Pancreas (tissue), 10 donors: ENCODE measurements at regions not wholly inside any gene's neighbourhood (a gene's known extent, or its start where the extent isn't known, plus 50 kb on each side); places are given as distances from the start of the nearest gene placed in this dataset.

Source experiments
- ATAC-seq, 4 donors: fragments of 200-7000 bp; cut with Tn5 transposase; one replicate each; pipeline versions ENCODE4 v1.8.0 to v1.9.1; 2020; ENCODE audit warnings: mild to moderate bottlenecking in 4 of 4, moderate library complexity in 4 of 4
- DNase-seq, 6 donors: peaks; one replicate each; pipeline ENCODE4 v3.0.0-alpha.2; 2020
- FAIRE-seq: peaks from 2 replicates; lab custom pipeline; 2012; peaks lifted over from hg19 to GRCh38; lab: Jason Lieb, UNC
- H3K27ac ChIP-seq, 4 donors: fragments of 200-600 bp; sonication (generic); 1 replicate in 3 of 4; 2 replicates in 1 of 4; pipeline versions ENCODE4 v1.5.0 to v1.8.0; 2020
- H3K27me3 ChIP-seq, 4 donors: fragments of 200-600 bp; one replicate each; pipeline ENCODE4 v1.8.0; 2021
- H3K36me3 ChIP-seq, 3 donors: fragments of 200-600 bp; sonication (generic) in 1 of 3; one replicate each; pipeline versions ENCODE4 v1.5.0 to v1.8.0; 2020 to 2021
- H3K4me1 ChIP-seq, 3 donors: fragments of 200-600 bp; one replicate each; pipeline ENCODE4 v1.8.0; 2021
- H3K4me3 ChIP-seq, 4 donors: fragments of 200-600 bp; sonication (generic) in 2 of 4; one replicate each; pipeline versions ENCODE4 v1.5.0 to v1.8.0; 2020 to 2021
- H3K9me3 ChIP-seq, 4 donors: fragments of 200-600 bp; one replicate each; pipeline ENCODE4 v1.8.0; 2021
- WGBS, 2 donors: extraction: QIAGEN DNeasy Blood & Tissue Kit; methylation state at CpG; one replicate each; pipeline ENCODE4 v1.1.7; 2013; 5-methylcytosine and 5-hydroxymethylcytosine counted together
- intact Hi-C, 3 donors: fragments of 100-400 bp; cut with DNase I; formaldehyde crosslinking; loops; one replicate each; pipeline versions ENCODE4 v1.11.1 to v1.14.2; 2022
- TF ChIP-seq, protein P1 (sequence below), 4 donors: fragments of 200-600 bp; sonication (generic) in 3 of 4; IDR thresholded peaks; one replicate each; pipeline versions ENCODE4 v1.5.0 to v1.8.0; 2021; ENCODE audit warnings: antibody characterized with exemption in 4 of 4
- donor health status: healthy with polysubstance abuse.
- donor health status: DM: no; HTN: no; CAD: no; lungs with moderate emphysema.
- donor health status: DM: no; HTN: no; CAD: no.
- donor health status: control.
- donor health status: control.
- donor health status: Bipolar disorder and iron deficiency.
- donor health status: DM: yes; HTN: yes; CAD: no.
- donor health status: DM: no; HTN: no; CAD: no.
- donor health status: DM: no; HTN: no; CAD: no.
- donor health status: DM: yes; HTN: yes; CAD: no.

DNA sequence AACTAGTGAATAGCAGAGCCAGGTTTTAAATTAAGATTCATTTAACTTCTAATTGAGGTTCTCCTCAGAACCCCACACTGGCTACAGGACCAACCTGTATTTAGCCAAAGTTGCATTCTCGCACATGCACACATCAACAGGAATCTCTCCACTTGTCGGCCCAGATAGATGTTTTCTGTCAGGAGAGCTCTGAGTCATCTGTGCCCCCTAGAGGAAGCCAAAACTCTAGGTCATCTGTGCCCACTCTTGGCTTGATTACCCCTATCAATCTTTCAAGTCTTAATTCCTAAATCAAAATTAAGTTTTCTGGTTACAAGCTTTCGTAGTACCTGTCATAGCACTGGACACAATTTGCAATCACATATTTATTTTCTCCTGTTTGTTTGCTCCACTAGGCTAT, 104.9 kb upstream of the EOMES start:
- no peak overlapping the region for H3K4me3 ChIP-seq
- DNase-seq = no peak
- 43 to 50% methylated on average over 3 of the region's 3 CpGs for WGBS, 2 donors
- H3K27ac ChIP-seq = no peak overlapping the region
- no peaks in the 10 kb centered on the region for H3K27me3 ChIP-seq
- H3K9me3 ChIP-seq = no peaks in the 10 kb centered on the region
- TF ChIP-seq, protein P1, sequence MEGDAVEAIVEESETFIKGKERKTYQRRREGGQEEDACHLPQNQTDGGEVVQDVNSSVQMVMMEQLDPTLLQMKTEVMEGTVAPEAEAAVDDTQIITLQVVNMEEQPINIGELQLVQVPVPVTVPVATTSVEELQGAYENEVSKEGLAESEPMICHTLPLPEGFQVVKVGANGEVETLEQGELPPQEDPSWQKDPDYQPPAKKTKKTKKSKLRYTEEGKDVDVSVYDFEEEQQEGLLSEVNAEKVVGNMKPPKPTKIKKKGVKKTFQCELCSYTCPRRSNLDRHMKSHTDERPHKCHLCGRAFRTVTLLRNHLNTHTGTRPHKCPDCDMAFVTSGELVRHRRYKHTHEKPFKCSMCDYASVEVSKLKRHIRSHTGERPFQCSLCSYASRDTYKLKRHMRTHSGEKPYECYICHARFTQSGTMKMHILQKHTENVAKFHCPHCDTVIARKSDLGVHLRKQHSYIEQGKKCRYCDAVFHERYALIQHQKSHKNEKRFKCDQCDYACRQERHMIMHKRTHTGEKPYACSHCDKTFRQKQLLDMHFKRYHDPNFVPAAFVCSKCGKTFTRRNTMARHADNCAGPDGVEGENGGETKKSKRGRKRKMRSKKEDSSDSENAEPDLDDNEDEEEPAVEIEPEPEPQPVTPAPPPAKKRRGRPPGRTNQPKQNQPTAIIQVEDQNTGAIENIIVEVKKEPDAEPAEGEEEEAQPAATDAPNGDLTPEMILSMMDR (IDR thresholded peaks at IDR 0.05) = no peak
- FAIRE-seq = no peak
- ATAC-seq = peak in 1 of 4 donors; percentile 12
- H3K36me3 ChIP-seq = no peaks in the 10 kb centered on the region
- H3K4me1 ChIP-seq = no peaks in the 10 kb centered on the region
- intact Hi-C loops = no loop called here

DNA sequence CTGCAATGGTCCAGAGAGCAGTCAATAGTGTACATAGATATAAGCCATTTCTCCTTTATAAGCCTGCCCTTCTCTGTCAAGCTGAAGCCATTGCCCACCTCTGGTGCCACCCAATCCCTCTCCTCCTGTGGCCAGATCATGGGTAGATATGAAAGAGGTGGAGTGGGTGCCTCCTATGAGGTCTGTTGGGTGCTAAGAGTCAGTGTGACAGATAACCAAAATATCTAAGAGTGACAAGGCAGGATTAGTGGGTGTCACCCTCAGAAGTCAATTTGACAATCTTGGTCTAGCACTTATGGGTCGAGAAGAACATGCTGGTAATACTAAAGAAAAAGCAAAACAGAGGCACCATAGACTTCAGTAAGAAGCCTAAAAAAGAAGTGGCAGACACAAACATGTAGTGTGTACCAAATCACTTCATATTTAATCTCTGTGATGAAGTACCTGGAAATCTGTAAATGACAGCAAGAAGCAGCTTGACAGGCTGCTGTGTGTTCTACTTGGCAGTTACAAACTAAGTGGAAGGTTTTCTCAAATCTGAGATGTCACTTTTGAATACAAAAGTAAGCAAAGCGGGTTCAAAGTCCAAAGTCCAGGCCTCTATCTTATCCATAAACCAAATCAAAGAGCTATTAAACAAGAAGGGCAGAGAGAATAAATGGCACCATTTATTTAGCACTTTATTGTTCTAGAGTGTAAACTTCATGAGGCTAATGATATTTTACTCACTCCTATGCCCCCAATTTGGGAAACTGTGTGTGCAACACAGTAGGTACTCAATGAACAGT, 118.9 kb upstream of the EOMES start:
- TF ChIP-seq, protein P1 (IDR thresholded peaks at IDR 0.05) = no peak
- intact Hi-C loops = no loop called here
- H3K4me3 ChIP-seq = no peak overlapping the region
- WGBS, 2 donors = 44 to 50% methylated on average over 2 of the region's 2 CpGs
- DNase-seq (no peak), FAIRE-seq (no peak), ATAC-seq (peak in 2 of 4 donors; percentile 31 to 53)
- H3K27me3 ChIP-seq = no peaks in the 10 kb centered on the region
- no peak overlapping the region for H3K27ac ChIP-seq
- no peaks in the 10 kb centered on the region for H3K4me1 ChIP-seq
- no peaks in the 10 kb centered on the region for H3K36me3 ChIP-seq
- no peaks in the 10 kb centered on the region for H3K9me3 ChIP-seq

DNA sequence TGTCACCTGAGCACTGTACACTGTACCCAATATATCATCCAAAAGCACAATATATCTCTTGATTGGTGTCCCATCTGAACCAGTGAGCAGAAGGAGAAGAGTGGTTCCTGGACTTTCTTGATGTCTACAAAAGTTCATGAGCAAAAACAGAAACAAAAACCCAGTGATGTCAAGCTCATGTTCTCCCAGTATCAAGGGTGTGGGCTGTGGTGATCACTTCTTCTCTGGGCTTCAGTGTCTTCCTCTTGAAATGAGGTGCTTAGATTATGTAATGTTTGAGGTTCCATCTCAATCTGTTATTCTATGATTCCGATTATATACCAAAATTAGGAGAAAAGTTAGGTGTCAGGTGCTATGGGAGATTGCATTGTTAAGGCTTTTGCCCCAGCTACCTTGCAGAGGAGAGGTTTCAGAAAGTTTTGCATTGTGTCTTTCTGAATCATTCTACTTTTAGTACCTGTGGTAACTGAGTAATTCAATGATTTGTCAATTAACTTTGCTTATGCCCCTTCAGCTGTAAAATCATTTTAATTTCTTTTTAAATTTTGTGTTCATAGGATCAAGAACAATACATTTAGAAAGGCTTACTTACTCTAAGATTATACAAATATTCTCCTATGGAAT, 122.0 kb upstream of the EOMES start:
- no peaks in the 10 kb centered on the region for H3K36me3 ChIP-seq
- DNase-seq = no peak
- intact Hi-C loops = no loop called here

DNA sequence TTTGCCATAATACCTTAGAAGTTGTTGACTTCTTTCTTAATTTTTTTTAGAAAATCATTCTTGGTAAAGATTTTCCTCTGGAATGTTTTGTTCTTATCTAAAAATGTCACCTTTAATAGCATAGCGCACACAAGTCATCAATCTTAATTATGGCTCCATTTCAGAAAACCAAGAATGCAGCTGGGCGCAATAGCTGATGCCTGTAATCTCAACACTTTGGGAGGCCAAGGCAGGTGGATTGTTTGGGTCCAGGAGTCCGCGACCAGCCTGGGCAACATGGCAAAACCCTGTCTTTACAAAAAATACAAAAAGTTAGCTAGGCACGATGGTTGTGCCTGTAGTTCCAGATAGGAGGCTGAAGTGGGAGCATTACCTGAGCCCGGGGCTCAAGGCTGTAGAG, 125.6 kb upstream of the EOMES start:
- TF ChIP-seq, protein P1 (IDR thresholded peaks at IDR 0.05) = no peak
- H3K9me3 ChIP-seq = no peaks in the 10 kb centered on the region
- no peaks in the 10 kb centered on the region for H3K27me3 ChIP-seq
- H3K4me1 ChIP-seq = no peaks in the 10 kb centered on the region
- DNase-seq = peak in 1 of 6 donors; percentile 12
- no peaks in the 10 kb centered on the region for H3K36me3 ChIP-seq
- peak overlapping the region in 1 of 4 donors; percentile 14 for H3K27ac ChIP-seq
- peak in 3 of 4 donors; percentile 29 to 74 (median 67) for ATAC-seq
- no peak for FAIRE-seq
- no peak overlapping the region for H3K4me3 ChIP-seq
- WGBS, 2 donors = 22 to 27% methylated on average over 6 of the region's 6 CpGs
- intact Hi-C loops = no loop called here

More for the DNA sequence above, 122.0 kb upstream of the EOMES start:
- 50 to 60% methylated on average over 1 of the region's 1 CpG for WGBS, 2 donors
- H3K4me3 ChIP-seq = no peak overlapping the region
- H3K4me1 ChIP-seq = no peaks in the 10 kb centered on the region
- no peaks in the 10 kb centered on the region for H3K27me3 ChIP-seq
- TF ChIP-seq, protein P1 (IDR thresholded peaks at IDR 0.05) = no peak
- H3K9me3 ChIP-seq = no peaks in the 10 kb centered on the region
- ATAC-seq (no peak), FAIRE-seq (no peak)
- H3K27ac ChIP-seq = no peak overlapping the region

DNA sequence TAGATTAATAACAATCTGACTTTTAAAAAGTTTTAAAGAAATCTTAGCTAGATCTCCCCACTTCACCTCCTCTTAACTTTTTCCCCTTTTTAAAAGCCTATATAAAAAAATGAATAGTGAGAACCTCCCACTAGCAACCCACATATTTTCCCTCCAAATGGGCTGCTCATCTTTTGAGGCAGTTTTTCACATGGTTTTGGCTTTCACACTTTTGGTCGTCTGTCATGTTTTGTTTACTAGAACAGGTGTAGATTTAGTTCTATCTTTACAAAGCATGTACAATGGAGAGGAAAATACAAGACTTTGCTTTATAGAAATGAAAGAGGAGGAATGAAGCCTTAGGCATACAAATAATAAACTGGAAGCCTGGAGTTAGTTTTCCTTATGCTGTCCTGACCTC, 126.7 kb upstream of the EOMES start:
- Histone ChIP-seq H3K9me3 (no peaks in the 10 kb centered on the region), H3K4me1 (no peaks in the 10 kb centered on the region), H3K27ac (no peak overlapping the region), H3K27me3 (no peaks in the 10 kb centered on the region), H3K4me3 (no peak overlapping the region), H3K36me3 (no peaks in the 10 kb centered on the region)
- ATAC-seq = no peak
- WGBS, 2 donors = 43 to 57% methylated on average over 1 of the region's 1 CpG
- intact Hi-C loops = no loop called here
- TF ChIP-seq, protein P1 (IDR thresholded peaks at IDR 0.05) = no peak
- FAIRE-seq = no peak
- no peak for DNase-seq
